CD14-positive monocyte (primary cell): ENCODE measurements at regions not wholly inside any gene's neighbourhood (a gene's known extent, or its start where the extent isn't known, plus 50 kb on each side); places are given as distances from the start of the nearest gene placed in this dataset.
"Not testable (repeated sequence)": the region's sequence is repeated elsewhere in the genome, so short reads cannot be mapped to it uniquely, and the experiment has no call there.

Experiments used
- DNase-seq, 3 donors: peaks; one replicate each; pipeline ENCODE4 v3.0.0-alpha.2; 2011 to 2022
- H2AFZ ChIP-seq: 2 replicates; pipeline ENCODE4 v1.6.0; 2012; ENCODE audit warnings: mild to moderate bottlenecking, low read depth, low read length, inconsistent platforms; ENCODE audit not compliant: insufficient read depth, poor library complexity, severe bottlenecking
- H3K27ac ChIP-seq, 2 donors: 1 replicate in 1 of 2; 2 replicates in 1 of 2; pipeline ENCODE4 v1.5.1; 2012 to 2013; ENCODE audit warnings: low read length in 2 of 2, control low read depth in 1 of 2, inconsistent platforms in 1 of 2, low read depth in 1 of 2, mild to moderate bottlenecking in 1 of 2
- H3K27me3 ChIP-seq, 2 donors: one replicate each; pipeline versions ENCODE4 v1.6.0 to v1.6.1; 2011 to 2013; ENCODE audit warnings: low read length in 2 of 2; ENCODE audit not compliant: control insufficient read depth in 2 of 2, insufficient read depth in 2 of 2
- H3K36me3 ChIP-seq, 2 donors: replicated peaks in 1 of 2; 1 replicate in 1 of 2; 2 replicates in 1 of 2; pipeline versions ENCODE4 v1.5.1 to v1.6.1; 2012 to 2013; ENCODE audit warnings: low read length in 2 of 2, control low read depth in 1 of 2, inconsistent platforms in 1 of 2, mild to moderate bottlenecking in 1 of 2; ENCODE audit not compliant: insufficient read depth in 2 of 2, control insufficient read depth in 1 of 2
- H3K4me1 ChIP-seq, 2 donors: 1 replicate in 1 of 2; 2 replicates in 1 of 2; pipeline versions ENCODE4 v1.5.1 to v1.6.1; 2012 to 2013; ENCODE audit warnings: low read length in 2 of 2, control low read depth in 1 of 2, inconsistent platforms in 1 of 2, mild to moderate bottlenecking in 1 of 2, moderate library complexity in 1 of 2; ENCODE audit not compliant: insufficient read depth in 2 of 2, control insufficient read depth in 1 of 2
- H3K4me2 ChIP-seq: replicated peaks from 2 replicates; pipeline ENCODE3; 2012; ENCODE audit warnings: low read length, moderate library complexity, mild to moderate bottlenecking; ENCODE audit not compliant: poor library complexity, severe bottlenecking; ENCODE audit errors: extremely low read depth
- H3K4me3 ChIP-seq, 3 experiments: fragments of 200-600 bp in 1 of 3; sonication (generic) in 1 of 3; replicated peaks in 1 of 3; 1 replicate in 2 of 3; 2 replicates in 1 of 3; pipeline ENCODE4 v1.5.1; 2011 to 2013; ENCODE audit warnings: low read length in 3 of 3, mild to moderate bottlenecking in 3 of 3, control low read depth in 2 of 3, low read depth in 2 of 3, inconsistent platforms in 1 of 3, moderate library complexity in 1 of 3
- H3K79me2 ChIP-seq: 2 replicates; pipeline ENCODE4 v1.6.0; 2012; ENCODE audit warnings: mild to moderate bottlenecking, control low read depth, inconsistent platforms, low read length, moderate library complexity; ENCODE audit not compliant: insufficient read depth
- H3K9ac ChIP-seq: 2 replicates; pipeline ENCODE4 v1.6.0; 2017; ENCODE audit warnings: low read length, mild to moderate bottlenecking; ENCODE audit not compliant: insufficient read depth, poor library complexity, severe bottlenecking
- H3K9me3 ChIP-seq, 2 donors: replicated peaks in 1 of 2; 1 replicate in 1 of 2; 2 replicates in 1 of 2; pipeline versions ENCODE4 v1.5.1 to v1.6.1; 2012 to 2013; ENCODE audit warnings: low read length in 2 of 2, control low read depth in 1 of 2; ENCODE audit not compliant: control insufficient read depth in 1 of 2, insufficient read depth in 1 of 2
- H4K20me1 ChIP-seq: 2 replicates; pipeline ENCODE4 v1.6.0; 2012; ENCODE audit warnings: mild to moderate bottlenecking, low read length, control low read depth, moderate library complexity; ENCODE audit not compliant: insufficient read depth
- H3K27ac Mint-ChIP-seq, 7 donors: one replicate each; pipeline ENCODE4 v1.8.0; 2020; ENCODE audit warnings: mild to moderate bottlenecking in 7 of 7, mixed read lengths in 7 of 7, moderate library complexity in 6 of 7, inconsistent platforms in 2 of 7
- H3K27me3 Mint-ChIP-seq, 3 donors: one replicate each; pipeline ENCODE4 v1.8.0; 2021 to 2022; ENCODE audit warnings: low read depth in 3 of 3, mild to moderate bottlenecking in 3 of 3, mixed read lengths in 3 of 3, moderate library complexity in 3 of 3, inconsistent platforms in 1 of 3
- H3K36me3 Mint-ChIP-seq, 2 donors: one replicate each; pipeline ENCODE4 v1.8.0; 2020; ENCODE audit warnings: mixed read lengths in 2 of 2, inconsistent platforms in 1 of 2, mild to moderate bottlenecking in 1 of 2
- H3K4me1 Mint-ChIP-seq: one replicate; pipeline ENCODE4 v1.8.0; 2020; ENCODE audit warnings: mild to moderate bottlenecking, mixed read lengths
- H3K4me3 Mint-ChIP-seq, 2 donors: one replicate each; pipeline ENCODE4 v1.8.0; 2020; ENCODE audit warnings: mild to moderate bottlenecking in 2 of 2, mixed read lengths in 2 of 2, moderate library complexity in 1 of 2
- H3K9me3 Mint-ChIP-seq, 7 donors: one replicate each; pipeline ENCODE4 v1.8.0; 2020 to 2022; ENCODE audit warnings: mixed read lengths in 7 of 7, mild to moderate bottlenecking in 6 of 7, moderate library complexity in 6 of 7, inconsistent platforms in 2 of 7
- WGBS: methylation state at CpG from one replicate; pipeline ENCODE4 v1.1.5; 2013; ENCODE audit warnings: missing lambda C conversion rate; ENCODE audit not compliant: insufficient coverage; 5-methylcytosine and 5-hydroxymethylcytosine counted together
- intact Hi-C, 2 donors: fragments of 100-400 bp; cut with micrococcal nuclease; formaldehyde crosslinking; loops; one replicate each; pipeline versions ENCODE4 v1.15.0 to v1.15.1; 2023
- TF ChIP-seq, protein P1 (sequence below): fragments of 200-600 bp; IDR thresholded peaks from one replicate; pipeline ENCODE4 v1.8.0; 2022; ENCODE audit warnings: antibody characterized with exemption, mild to moderate bottlenecking

GRCh38 chr3:26307787-26308186, 314.8 kb upstream of the LRRC3B start:
- Mint-ChIP-seq H3K9me3 (peaks cover 9 to 30% (median 17%) of the 10 kb centered on the region in 7 donors), H3K27me3 (no peaks in the 10 kb centered on the region), H3K27ac (no peak overlapping the region), H3K4me3 (no peak overlapping the region), H3K4me1 (no peaks in the 10 kb centered on the region), H3K36me3 (no peaks in the 10 kb centered on the region)
- no peak for DNase-seq
- H3K4me1 ChIP-seq, result no peaks in the 10 kb centered on the region
- H3K27ac ChIP-seq, result no peak overlapping the region
- H3K4me2 ChIP-seq, result no peak overlapping the region
- H4K20me1 ChIP-seq, result no peaks in the 10 kb centered on the region
- H3K4me3 ChIP-seq, result no peak overlapping the region
- H3K36me3 ChIP-seq, result no peaks in the 10 kb centered on the region
- no peak overlapping the region for H2AFZ ChIP-seq
- no peaks in the 10 kb centered on the region for H3K79me2 ChIP-seq
- H3K27me3 ChIP-seq, result no peaks in the 10 kb centered on the region
- no CpG with 5 or more reads among the region's 3 CpGs for WGBS
- intact Hi-C loops, result no loop called here
- H3K9me3 ChIP-seq, result peaks cover 11 to 62% of the 10 kb centered on the region in 2 donors
- TF ChIP-seq, protein P1, sequence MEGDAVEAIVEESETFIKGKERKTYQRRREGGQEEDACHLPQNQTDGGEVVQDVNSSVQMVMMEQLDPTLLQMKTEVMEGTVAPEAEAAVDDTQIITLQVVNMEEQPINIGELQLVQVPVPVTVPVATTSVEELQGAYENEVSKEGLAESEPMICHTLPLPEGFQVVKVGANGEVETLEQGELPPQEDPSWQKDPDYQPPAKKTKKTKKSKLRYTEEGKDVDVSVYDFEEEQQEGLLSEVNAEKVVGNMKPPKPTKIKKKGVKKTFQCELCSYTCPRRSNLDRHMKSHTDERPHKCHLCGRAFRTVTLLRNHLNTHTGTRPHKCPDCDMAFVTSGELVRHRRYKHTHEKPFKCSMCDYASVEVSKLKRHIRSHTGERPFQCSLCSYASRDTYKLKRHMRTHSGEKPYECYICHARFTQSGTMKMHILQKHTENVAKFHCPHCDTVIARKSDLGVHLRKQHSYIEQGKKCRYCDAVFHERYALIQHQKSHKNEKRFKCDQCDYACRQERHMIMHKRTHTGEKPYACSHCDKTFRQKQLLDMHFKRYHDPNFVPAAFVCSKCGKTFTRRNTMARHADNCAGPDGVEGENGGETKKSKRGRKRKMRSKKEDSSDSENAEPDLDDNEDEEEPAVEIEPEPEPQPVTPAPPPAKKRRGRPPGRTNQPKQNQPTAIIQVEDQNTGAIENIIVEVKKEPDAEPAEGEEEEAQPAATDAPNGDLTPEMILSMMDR, result no peak
- H3K9ac ChIP-seq, result no peak overlapping the region

GRCh38 chr3:26308454-26308853, 314.1 kb upstream of the LRRC3B start:
- H3K4me3 Mint-ChIP-seq, result no peak overlapping the region
- peaks cover 9 to 26% (median 17%) of the 10 kb centered on the region in 7 donors for H3K9me3 Mint-ChIP-seq
- intact Hi-C loops, result no loop called here
- no peak overlapping the region for H3K27ac ChIP-seq
- H3K27ac Mint-ChIP-seq, result no peak overlapping the region
- H3K9me3 ChIP-seq, result peaks cover 15 to 62% of the 10 kb centered on the region in 2 donors
- H3K27me3 Mint-ChIP-seq, result no peaks in the 10 kb centered on the region
- no peaks in the 10 kb centered on the region for H3K4me1 ChIP-seq
- no peaks in the 10 kb centered on the region for H3K4me1 Mint-ChIP-seq
- no peaks in the 10 kb centered on the region for H4K20me1 ChIP-seq
- no peak overlapping the region for H3K4me3 ChIP-seq
- H3K36me3 Mint-ChIP-seq, result no peaks in the 10 kb centered on the region
- H2AFZ ChIP-seq, result no peak overlapping the region
- no peaks in the 10 kb centered on the region for H3K79me2 ChIP-seq
- H3K27me3 ChIP-seq, result no peaks in the 10 kb centered on the region
- WGBS, result 96% methylated on average over 3 of the region's 3 CpGs
- no peaks in the 10 kb centered on the region for H3K36me3 ChIP-seq
- H3K4me2 ChIP-seq, result no peak overlapping the region
- TF ChIP-seq, protein P1, result no peak
- H3K9ac ChIP-seq, result no peak overlapping the region
- no peak for DNase-seq

GRCh38 chr3:26309536-26309935, 313.0 kb upstream of the LRRC3B start:
- H2AFZ ChIP-seq, H3K27ac ChIP-seq, H3K27me3 Mint-ChIP-seq, H3K27me3 ChIP-seq, H3K4me1 ChIP-seq, H3K36me3 ChIP-seq, H4K20me1 ChIP-seq, DNase-seq, H3K4me1 Mint-ChIP-seq, H3K36me3 Mint-ChIP-seq, H3K4me3 Mint-ChIP-seq, H3K9ac ChIP-seq, intact Hi-C loops, H3K4me2 ChIP-seq, H3K4me3 ChIP-seq, H3K79me2 ChIP-seq: not testable (repeated sequence)
- Mint-ChIP-seq H3K9me3 (peaks cover 7 to 23% (median 15%) of the 10 kb centered on the region in 7 donors), H3K27ac (peak overlapping the region in 1 of 7 donors; percentile 31)
- peaks cover 11 to 64% of the 10 kb centered on the region in 2 donors for H3K9me3 ChIP-seq
- WGBS, result 93% methylated on average over 1 of the region's 1 CpG
